Heart left ventricle (tissue), 16 donors: ENCODE measurements at regions not wholly inside any gene's neighbourhood (a gene's known extent, or its start where the extent isn't known, plus 50 kb on each side); places are given as distances from the start of the nearest gene placed in this dataset.

Experiments used
- ATAC-seq, 4 donors: fragments of 200-7000 bp; cut with Tn5 transposase; one replicate each; pipeline ENCODE4 v1.9.1; 2020 to 2022; ENCODE audit warnings: moderate library complexity in 4 of 4, mild to moderate bottlenecking in 3 of 4, moderate number of reproducible peaks in 1 of 4
- DNase-seq, 5 donors: peaks; one replicate each; pipeline ENCODE4 v3.0.0-alpha.2; 2020
- H3K27ac ChIP-seq, 12 donors: fragments of 200-600 bp; sonication (generic) in 4 of 12; one replicate each; pipeline versions ENCODE4 v1.5.0 to v1.8.0; 2016 to 2022; ENCODE audit warnings: mild to moderate bottlenecking in 2 of 12
- H3K27me3 ChIP-seq, 9 donors: fragments of 200-600 bp; sonication (generic) in 2 of 9; one replicate each; pipeline versions ENCODE4 v1.5.1 to v1.8.0; 2016 to 2022; ENCODE audit warnings: mild to moderate bottlenecking in 3 of 9
- H3K36me3 ChIP-seq, 9 donors: fragments of 200-600 bp; sonication (generic) in 2 of 9; one replicate each; pipeline versions ENCODE4 v1.5.0 to v1.8.0; 2018 to 2022; ENCODE audit warnings: mild to moderate bottlenecking in 2 of 9
- H3K4me1 ChIP-seq, 12 donors: fragments of 200-600 bp; sonication (generic) in 4 of 12; one replicate each; pipeline versions ENCODE4 v1.5.0 to v1.8.0; 2016 to 2022; ENCODE audit warnings: mild to moderate bottlenecking in 3 of 12
- H3K4me3 ChIP-seq, 12 donors: fragments of 200-600 bp; sonication (generic) in 4 of 12; one replicate each; pipeline versions ENCODE4 v1.5.0 to v1.8.0; 2017 to 2022; ENCODE audit warnings: mild to moderate bottlenecking in 9 of 12, moderate library complexity in 4 of 12
- H3K9me3 ChIP-seq, 12 donors: fragments of 200-600 bp; sonication (generic) in 4 of 12; one replicate each; pipeline versions ENCODE4 v1.5.0 to v1.8.0; 2016 to 2022; ENCODE audit warnings: mild to moderate bottlenecking in 1 of 12
- POLR2A ChIP-seq, 2 donors: fragments of 450-650 bp; IDR thresholded peaks; one replicate each; pipeline ENCODE4 v1.6.1; 2017; ENCODE audit warnings: antibody characterized with exemption in 2 of 2, mild to moderate bottlenecking in 2 of 2, moderate library complexity in 2 of 2
- WGBS, 4 donors: extraction: QIAGEN DNeasy Blood & Tissue Kit in 2 of 4; methylation state at CpG; one replicate each; pipeline versions ENCODE4 v1.1.5 to v1.1.7; 2013 to 2018; 5-methylcytosine and 5-hydroxymethylcytosine counted together
- intact Hi-C, 10 donors: fragments of 100-400 bp; cut with DNase I; formaldehyde crosslinking; loops; one replicate each; pipeline versions ENCODE4 v1.11.1 to v1.14.2; 2022
- TF ChIP-seq, protein P1 (sequence below), 12 donors: fragments of 200-600 bp; sonication (generic) in 4 of 12; IDR thresholded peaks; one replicate each; pipeline versions ENCODE4 v1.5.0 to v1.8.0; 2018 to 2022; ENCODE audit warnings: antibody characterized with exemption in 12 of 12, mild to moderate bottlenecking in 5 of 12
- donor health status: ischemic (EF 13 %, LVEDD 7.1; RV severe dilation, severe dysfunction).
- donor health status: healthy with polysubstance abuse.
- donor health status: DM: no; HTN: yes; CAD: no.
- donor health status: DM: no; HTN: no; CAD: no.
- donor health status: ischemic (EF 25% LVEDD 6.9; RV normal size, moderate dysfunction).
- donor health status: ischemic (EF 25% LVEDD 5.7; RV mildly dilated, moderate dysfunction).
- donor health status: healthy.
- donor health status: DM: yes; HTN: yes; CAD: no.
- donor health status: ischemic (EF 35%, LVEDD 5.7; RV mildly dilated, moderate dysfunction).
- donor health status: nonischemic (EF 11% LVEDD 7.7; RV severe dilation, severe dysfunction).
- donor health status: DM: yes; HTN: yes; CAD: no.
- donor health status: PGD.
- donor health status: ischemic (EF 29% LVEDD 5.4; RV normal size, mild dysfunction).
- donor health status: nonischemic (EF 23%, LVEDD 6.1; RV moderate dilation, normal function).

DNA sequence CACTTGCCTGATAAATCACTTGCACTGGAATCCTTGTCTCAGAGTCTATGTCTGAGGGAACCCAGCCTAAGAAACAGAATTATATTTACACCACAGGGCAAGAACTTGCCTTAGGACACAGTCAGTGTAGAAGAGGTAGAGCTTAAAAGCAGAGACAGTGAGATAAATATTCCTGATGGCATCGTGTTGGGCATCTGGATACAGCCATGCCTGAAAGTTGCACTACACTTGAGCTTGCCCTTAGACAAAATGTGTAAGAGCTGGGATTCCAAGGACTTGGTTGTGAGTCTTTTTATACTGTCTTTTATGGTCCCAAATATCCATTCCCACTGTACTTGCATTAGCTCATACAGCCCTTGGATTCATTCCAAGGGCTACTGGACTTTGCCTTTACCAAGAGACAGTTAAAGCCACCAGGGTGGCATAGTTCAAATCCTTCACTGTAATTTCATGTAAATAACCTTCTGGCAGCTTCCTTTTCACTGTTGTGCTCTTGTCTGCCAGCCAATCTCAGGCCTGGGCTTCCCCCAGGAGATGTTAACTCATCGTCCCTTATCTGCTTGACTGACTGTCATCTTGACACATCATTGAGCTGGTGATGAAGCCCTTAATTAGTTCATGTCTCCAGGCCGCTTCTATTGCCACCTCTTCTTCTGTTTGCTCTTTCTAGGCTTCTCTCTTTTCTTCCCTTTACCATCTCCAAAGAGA, 577.9 kb upstream of the TBX3 start:
- no peak for DNase-seq
- Histone ChIP-seq H3K27me3 (no peaks in the 10 kb centered on the region), H3K27ac (no peak overlapping the region), H3K4me1 (no peaks in the 10 kb centered on the region), H3K9me3 (no peaks in the 10 kb centered on the region), H3K36me3 (no peaks in the 10 kb centered on the region), H3K4me3 (no peak overlapping the region)
- intact Hi-C loops, result no loop called here
- no peak for ATAC-seq
- WGBS, 4 donors, result 59 to 74% (median 70%) methylated on average over 3 of the region's 3 CpGs
- no peak for TF ChIP-seq POLR2A (IDR thresholded peaks at IDR 0.05)
- TF ChIP-seq, protein P1, sequence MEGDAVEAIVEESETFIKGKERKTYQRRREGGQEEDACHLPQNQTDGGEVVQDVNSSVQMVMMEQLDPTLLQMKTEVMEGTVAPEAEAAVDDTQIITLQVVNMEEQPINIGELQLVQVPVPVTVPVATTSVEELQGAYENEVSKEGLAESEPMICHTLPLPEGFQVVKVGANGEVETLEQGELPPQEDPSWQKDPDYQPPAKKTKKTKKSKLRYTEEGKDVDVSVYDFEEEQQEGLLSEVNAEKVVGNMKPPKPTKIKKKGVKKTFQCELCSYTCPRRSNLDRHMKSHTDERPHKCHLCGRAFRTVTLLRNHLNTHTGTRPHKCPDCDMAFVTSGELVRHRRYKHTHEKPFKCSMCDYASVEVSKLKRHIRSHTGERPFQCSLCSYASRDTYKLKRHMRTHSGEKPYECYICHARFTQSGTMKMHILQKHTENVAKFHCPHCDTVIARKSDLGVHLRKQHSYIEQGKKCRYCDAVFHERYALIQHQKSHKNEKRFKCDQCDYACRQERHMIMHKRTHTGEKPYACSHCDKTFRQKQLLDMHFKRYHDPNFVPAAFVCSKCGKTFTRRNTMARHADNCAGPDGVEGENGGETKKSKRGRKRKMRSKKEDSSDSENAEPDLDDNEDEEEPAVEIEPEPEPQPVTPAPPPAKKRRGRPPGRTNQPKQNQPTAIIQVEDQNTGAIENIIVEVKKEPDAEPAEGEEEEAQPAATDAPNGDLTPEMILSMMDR (IDR thresholded peaks at IDR 0.05), result no peak

DNA sequence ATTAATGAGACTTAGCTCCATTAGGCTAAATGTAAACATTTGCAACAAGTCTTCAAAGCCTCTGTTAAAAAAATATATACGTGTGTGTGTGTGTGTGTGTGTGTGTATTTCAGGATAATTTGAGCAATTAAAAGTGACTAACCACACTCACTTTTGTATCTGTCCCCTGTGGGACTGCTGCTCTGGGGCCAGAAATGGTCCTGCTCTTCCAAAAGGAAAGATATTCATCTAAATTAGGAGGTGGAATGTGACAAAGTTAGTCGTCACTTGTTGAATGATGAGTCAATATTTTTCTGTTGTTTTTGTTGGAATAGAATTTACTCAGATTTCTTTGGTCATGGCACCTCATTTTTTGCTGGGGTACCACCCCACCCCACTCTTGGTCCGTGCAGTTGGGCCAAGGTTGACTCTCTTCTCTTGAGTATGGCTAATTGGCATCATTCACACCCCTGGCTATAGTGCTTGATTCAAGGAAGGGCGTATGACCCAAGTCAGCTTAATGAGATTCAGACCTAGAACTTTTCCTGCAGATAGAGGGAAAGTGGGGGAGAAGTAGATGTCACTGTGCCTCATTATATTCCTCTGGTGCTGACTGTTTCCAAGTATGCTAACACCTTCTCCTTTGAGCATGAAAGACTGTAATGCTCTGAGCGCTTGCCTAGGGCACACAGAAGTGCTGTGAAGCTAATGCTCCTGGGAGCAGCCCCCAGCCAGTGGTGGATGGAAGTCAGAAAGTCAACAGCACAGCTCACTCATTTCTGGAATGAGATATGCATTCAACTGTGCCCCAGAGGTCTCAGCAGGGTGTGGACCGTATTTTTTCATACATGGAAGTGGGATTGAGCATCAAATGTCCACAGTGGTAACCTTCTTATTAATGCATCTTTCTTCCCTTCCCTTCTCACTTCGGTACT, 577.0 kb upstream of the TBX3 start:
- TF ChIP-seq POLR2A (IDR thresholded peaks at IDR 0.05), result no peak
- TF ChIP-seq, protein P1 (IDR thresholded peaks at IDR 0.05), result no peak
- Histone ChIP-seq H3K36me3 (no peaks in the 10 kb centered on the region), H3K4me1 (no peaks in the 10 kb centered on the region), H3K9me3 (no peaks in the 10 kb centered on the region), H3K27me3 (peaks cover 0 to 2% (median 0%) of the 10 kb centered on the region in 9 donors), H3K27ac (no peak overlapping the region), H3K4me3 (no peak overlapping the region)
- WGBS, 4 donors, result 68 to 77% (median 71%) methylated on average over 7 of the region's 7 CpGs
- intact Hi-C loops, result no loop called here
- no peak for ATAC-seq
- DNase-seq, result no peak

DNA sequence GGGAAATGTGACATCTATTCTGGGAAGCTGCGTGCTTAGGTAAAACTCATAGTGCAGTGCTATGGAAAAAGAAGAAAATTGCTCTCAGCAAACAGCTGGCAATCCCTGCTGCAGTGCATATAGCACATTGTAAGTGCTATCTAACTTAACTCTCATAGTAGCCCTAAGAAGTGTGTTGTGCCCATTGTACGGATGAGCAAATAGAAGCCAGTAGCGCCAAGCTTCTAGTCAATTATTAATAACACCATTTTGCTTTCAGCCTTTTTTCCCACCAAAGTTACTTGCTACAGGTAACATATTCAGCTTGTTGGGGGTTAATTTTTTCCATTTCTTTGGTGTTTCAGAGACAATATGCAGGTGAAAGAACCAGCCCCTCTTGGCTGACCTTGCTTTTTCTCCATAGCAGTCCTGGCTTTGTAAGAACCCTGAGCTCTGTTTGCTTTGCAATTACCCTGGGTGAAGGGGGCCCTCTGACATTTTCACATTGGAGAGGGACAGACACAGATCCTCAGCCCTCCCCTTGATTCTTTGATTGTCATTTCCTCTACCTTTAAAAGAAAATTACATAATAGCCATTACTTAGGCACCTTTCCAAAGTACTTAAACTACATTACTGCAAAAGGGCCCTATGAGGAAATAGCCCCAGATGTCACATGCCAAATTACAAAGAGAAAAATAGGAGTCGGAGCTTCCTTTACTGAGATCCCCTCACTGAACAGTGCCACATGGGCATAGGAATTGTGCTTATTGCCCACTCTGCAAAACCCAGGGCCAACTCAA, 576.2 kb upstream of the TBX3 start:
- Histone ChIP-seq H3K9me3 (no peaks in the 10 kb centered on the region), H3K4me1 (no peaks in the 10 kb centered on the region), H3K27me3 (peaks cover 0 to 7% (median 0%) of the 10 kb centered on the region in 9 donors), H3K4me3 (no peak overlapping the region), H3K36me3 (no peaks in the 10 kb centered on the region), H3K27ac (no peak overlapping the region)
- ATAC-seq (no peak), DNase-seq (no peak)
- TF ChIP-seq, protein P1 (IDR thresholded peaks at IDR 0.05), result no peak
- TF ChIP-seq POLR2A (IDR thresholded peaks at IDR 0.05), result no peak
- intact Hi-C loops, result no loop called here
- WGBS, 4 donors, result 85 to 94% (median 89%) methylated on average over 4 of the region's 4 CpGs

DNA sequence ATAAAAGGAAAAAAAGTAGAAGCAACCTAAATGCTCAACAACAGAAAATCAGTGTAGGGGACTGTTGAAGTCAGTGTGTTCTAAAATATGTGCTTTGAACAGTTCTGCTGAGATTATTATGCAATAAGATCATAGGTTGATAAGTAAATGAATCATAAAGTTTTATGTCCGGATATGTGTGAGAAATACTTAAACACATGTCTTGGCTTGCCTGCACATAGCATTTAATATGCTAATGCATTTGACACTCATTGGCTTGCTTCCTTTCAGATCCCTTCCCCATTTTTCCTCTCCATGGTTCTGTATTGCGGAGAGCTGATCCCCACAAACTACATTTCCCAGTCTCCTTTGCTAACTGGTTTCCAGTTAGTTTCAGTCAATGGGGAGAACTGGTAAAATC, 573.8 kb upstream of the TBX3 start:
- no peak for ATAC-seq
- no peaks in the 10 kb centered on the region for H3K4me1 ChIP-seq
- intact Hi-C loops, result no loop called here
- DNase-seq, result no peak
- TF ChIP-seq, protein P1 (IDR thresholded peaks at IDR 0.05), result no peak
- no peak for TF ChIP-seq POLR2A (IDR thresholded peaks at IDR 0.05)
- H3K27ac ChIP-seq, result no peak overlapping the region
- H3K4me3 ChIP-seq, result no peak overlapping the region
- no peaks in the 10 kb centered on the region for H3K36me3 ChIP-seq
- peaks cover 0 to 7% (median 0%) of the 10 kb centered on the region in 9 donors for H3K27me3 ChIP-seq
- no peaks in the 10 kb centered on the region for H3K9me3 ChIP-seq
- WGBS, 4 donors, result 76 to 91% (median 82%) methylated on average over 2 of the region's 2 CpGs
